Cardiac fibroblast (primary cell): ENCODE measurements at regions not wholly inside any gene's neighbourhood (a gene's known extent, or its start where the extent isn't known, plus 50 kb on each side); places are given as distances from the start of the nearest gene placed in this dataset.

ENCODE experiments used
- DNase-seq, 2 donors: peaks; one replicate each; pipeline versions ENCODE4 v3.0.0 to v3.0.0-alpha.2; 2010; ENCODE audit warnings: low read depth in 2 of 2
- H3K4me3 ChIP-seq, 2 donors: replicated peaks in 1 of 2; 1 replicate in 1 of 2; 2 replicates in 1 of 2; pipeline ENCODE4 v1.5.1; 2011; ENCODE audit warnings: low read depth in 2 of 2, low read length in 2 of 2, mild to moderate bottlenecking in 2 of 2, moderate library complexity in 1 of 2
- TF ChIP-seq, protein P1 (sequence below): IDR thresholded peaks from one replicate; pipeline ENCODE4 v1.5.1; 2011; ENCODE audit warnings: low read depth, mild to moderate bottlenecking, low read length, inconsistent platforms

GRCh38 chr14:22079766-22080165 lies 406.1 kb upstream of the OR4E1 start:
- TF ChIP-seq, protein P1, sequence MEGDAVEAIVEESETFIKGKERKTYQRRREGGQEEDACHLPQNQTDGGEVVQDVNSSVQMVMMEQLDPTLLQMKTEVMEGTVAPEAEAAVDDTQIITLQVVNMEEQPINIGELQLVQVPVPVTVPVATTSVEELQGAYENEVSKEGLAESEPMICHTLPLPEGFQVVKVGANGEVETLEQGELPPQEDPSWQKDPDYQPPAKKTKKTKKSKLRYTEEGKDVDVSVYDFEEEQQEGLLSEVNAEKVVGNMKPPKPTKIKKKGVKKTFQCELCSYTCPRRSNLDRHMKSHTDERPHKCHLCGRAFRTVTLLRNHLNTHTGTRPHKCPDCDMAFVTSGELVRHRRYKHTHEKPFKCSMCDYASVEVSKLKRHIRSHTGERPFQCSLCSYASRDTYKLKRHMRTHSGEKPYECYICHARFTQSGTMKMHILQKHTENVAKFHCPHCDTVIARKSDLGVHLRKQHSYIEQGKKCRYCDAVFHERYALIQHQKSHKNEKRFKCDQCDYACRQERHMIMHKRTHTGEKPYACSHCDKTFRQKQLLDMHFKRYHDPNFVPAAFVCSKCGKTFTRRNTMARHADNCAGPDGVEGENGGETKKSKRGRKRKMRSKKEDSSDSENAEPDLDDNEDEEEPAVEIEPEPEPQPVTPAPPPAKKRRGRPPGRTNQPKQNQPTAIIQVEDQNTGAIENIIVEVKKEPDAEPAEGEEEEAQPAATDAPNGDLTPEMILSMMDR: no peak
- no peak overlapping the region for H3K4me3 ChIP-seq
- no peak for DNase-seq

DNA sequence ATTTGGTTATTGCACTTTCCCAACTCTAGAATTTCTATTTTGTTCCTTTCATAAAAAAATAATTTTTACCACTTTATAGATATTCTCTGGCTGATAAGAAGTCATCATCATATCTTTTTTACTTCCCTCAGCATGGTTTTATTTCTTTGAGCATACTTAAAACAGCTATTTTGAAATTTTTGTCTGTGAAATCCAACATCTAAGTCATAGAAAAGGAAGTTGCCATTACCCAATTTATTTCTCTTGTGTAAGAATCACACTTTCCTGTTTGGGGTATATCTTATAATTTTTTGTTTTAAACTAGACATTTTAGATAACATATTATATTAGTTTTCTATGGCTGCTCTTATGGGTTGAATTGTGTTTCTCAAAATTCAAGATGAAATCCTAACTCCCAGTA lies 400.2 kb upstream of the OR4E1 start:
- no peak overlapping the region for H3K4me3 ChIP-seq
- TF ChIP-seq, protein P1: no peak
- DNase-seq: no peak

DNA sequence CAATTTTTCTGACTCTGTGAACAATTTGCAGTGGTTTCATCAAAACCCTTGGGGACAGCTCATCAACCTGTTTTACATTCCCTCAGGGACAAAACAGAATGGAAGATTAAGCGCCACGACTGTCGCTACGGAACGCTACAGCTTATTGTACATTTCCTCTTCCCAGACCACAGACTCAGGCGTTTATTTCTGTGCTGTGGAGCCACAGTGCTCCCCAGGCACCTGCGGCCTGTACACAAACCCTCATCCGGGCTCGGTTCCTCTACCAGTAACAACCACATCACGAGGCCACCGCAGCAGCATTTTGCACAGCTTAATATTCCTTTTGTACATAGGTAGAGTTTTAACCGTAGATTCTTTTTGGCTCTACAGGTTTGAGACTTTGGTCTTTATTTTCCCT lies 397.4 kb upstream of the OR4E1 start:
- TF ChIP-seq, protein P1: no peak
- no peak overlapping the region for H3K4me3 ChIP-seq
- DNase-seq: no peak

DNA sequence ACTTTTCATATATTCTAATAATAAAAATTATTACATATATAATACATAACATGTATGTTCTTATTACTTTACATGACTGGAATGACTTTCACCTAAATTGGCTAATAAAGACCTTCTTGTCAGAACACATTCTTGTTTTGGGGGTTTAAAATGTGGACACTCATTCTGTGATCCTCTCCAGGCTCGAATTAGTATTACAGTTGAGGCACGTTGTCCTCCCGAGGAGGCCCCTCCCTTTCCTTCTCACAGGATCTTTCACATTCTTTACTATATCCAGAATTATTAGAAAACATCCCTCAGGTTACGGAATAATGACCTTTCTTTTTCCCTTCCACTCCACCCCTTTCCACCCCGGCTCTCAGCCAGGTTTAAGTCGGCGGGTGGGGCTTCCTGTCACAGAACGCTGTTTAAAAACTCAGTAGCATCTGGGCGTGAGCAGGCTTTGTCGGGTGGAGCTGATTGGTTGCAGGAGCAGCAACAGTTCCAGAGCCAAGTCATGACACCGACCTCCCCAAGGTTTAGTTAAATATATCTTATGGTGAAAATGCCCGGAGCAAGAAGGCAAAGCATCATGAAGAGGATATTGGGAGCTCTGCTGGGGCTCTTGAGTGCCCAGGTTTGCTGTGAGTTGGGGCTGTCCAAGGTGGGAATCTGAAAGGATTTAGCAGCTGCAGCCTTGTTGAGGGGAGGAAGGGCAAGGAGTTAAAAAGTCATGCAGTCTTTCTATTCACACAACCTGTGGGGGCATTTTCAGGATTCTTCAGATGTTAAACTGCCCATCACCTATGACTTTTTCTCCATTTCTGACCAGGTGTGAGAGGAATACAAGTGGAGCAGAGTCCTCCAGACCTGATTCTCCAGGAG lies 396.7 kb upstream of the OR4E1 start:
- H3K4me3 ChIP-seq: no peak overlapping the region
- TF ChIP-seq, protein P1: no peak
- peak in 1 of 2 donors; percentile 13 for DNase-seq

DNA sequence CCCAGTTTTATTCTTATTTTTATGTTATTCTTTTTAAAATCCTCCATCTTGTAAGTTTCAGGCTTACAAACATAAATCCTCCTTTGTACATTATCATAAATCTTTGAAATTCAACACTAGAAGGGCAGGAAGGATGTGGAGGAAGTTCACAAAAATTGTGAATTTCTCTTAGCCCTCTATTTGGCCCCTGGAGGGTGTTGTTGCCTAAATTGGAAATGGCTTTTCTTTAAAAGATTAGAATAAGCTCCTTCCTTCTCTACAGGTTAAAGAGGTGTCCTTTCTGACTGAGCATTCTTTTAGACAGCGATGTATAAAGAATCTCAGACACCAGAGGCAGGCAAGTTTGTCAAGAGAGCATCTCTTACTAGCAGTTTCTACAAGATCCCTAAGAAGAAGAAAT lies 391.7 kb upstream of the OR4E1 start:
- no peak overlapping the region for H3K4me3 ChIP-seq

DNA sequence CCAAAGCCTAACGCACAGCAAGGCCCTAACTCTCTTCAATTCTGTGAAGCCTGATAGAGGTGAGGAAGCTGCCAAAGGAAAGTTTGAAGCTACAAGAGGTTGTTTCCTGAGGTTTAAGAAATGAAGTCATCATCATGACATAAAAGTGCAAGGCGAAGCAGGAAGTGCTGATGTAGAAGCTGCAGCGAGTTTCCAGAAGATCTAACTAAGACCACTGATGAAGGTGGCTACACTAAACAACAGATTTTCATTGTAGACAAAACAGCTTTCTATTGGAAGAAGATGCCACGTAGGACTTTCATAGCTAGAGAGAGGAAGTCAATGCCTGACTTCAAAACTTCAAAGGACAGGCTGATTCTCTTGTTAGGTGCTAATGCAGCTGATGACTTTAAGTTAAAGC lies 385.6 kb upstream of the OR4E1 start:
- no peak for DNase-seq
- TF ChIP-seq, protein P1: no peak
- H3K4me3 ChIP-seq: no peak overlapping the region

More for the DNA sequence above, 391.7 kb upstream of the OR4E1 start:
- no peak for DNase-seq
- TF ChIP-seq, protein P1: no peak
